Suprapubic skin (tissue), 4 donors: ENCODE measurements at regions not wholly inside any gene's neighbourhood (a gene's known extent, or its start where the extent isn't known, plus 50 kb on each side); places are given as distances from the start of the nearest gene placed in this dataset.

Experiments used
- DNase-seq, 2 donors: peaks; one replicate each; pipeline ENCODE4 v3.0.0-alpha.2; 2019; ENCODE audit warnings: low spot score in 2 of 2
- H3K27ac ChIP-seq: fragments of 200-600 bp; sonication (generic); one replicate; pipeline ENCODE4 v1.5.1; 2019
- H3K27me3 ChIP-seq: fragments of 200-600 bp; sonication (generic); one replicate; pipeline ENCODE4 v1.5.1; 2019
- H3K36me3 ChIP-seq: fragments of 200-600 bp; sonication (generic); one replicate; pipeline ENCODE4 v1.5.1; 2019
- H3K4me1 ChIP-seq: fragments of 200-600 bp; sonication (generic); one replicate; pipeline ENCODE4 v1.5.1; 2019
- H3K4me3 ChIP-seq: fragments of 200-600 bp; sonication (generic); one replicate; pipeline ENCODE4 v1.5.1; 2019; ENCODE audit warnings: mild to moderate bottlenecking
- H3K9me3 ChIP-seq: fragments of 200-600 bp; sonication (generic); one replicate; pipeline ENCODE4 v1.5.1; 2019
- EP300 ChIP-seq: sonication (generic); formaldehyde crosslinking; IDR thresholded peaks from one replicate; pipeline ENCODE4 v1.6.1; 2017; ENCODE audit warnings: antibody characterized with exemption
- POLR2A ChIP-seq, 2 donors: fragments of 450-650 bp; IDR thresholded peaks; one replicate each; pipeline ENCODE4 v1.6.1; 2017; ENCODE audit warnings: antibody characterized with exemption in 2 of 2, mild to moderate bottlenecking in 2 of 2, moderate library complexity in 2 of 2
- POLR2AphosphoS5 ChIP-seq, 3 donors: sonication (generic); formaldehyde crosslinking; IDR thresholded peaks; one replicate each; pipeline ENCODE4 v1.6.1; 2017; ENCODE audit warnings: antibody characterized with exemption in 3 of 3
- WGBS: methylation state at CpG from one replicate; pipeline ENCODE4 v1.1.5; 2018; 5-methylcytosine and 5-hydroxymethylcytosine counted together
- TF ChIP-seq, protein P1 (sequence below), 2 donors: fragments of 200-600 bp in 1 of 2; fragments of 450-650 bp in 1 of 2; sonication (generic) in 1 of 2; IDR thresholded peaks; one replicate each; pipeline ENCODE4 v1.5.1; 2016 to 2019; ENCODE audit warnings: antibody characterized with exemption in 2 of 2, mild to moderate bottlenecking in 1 of 2, moderate library complexity in 1 of 2

DNA sequence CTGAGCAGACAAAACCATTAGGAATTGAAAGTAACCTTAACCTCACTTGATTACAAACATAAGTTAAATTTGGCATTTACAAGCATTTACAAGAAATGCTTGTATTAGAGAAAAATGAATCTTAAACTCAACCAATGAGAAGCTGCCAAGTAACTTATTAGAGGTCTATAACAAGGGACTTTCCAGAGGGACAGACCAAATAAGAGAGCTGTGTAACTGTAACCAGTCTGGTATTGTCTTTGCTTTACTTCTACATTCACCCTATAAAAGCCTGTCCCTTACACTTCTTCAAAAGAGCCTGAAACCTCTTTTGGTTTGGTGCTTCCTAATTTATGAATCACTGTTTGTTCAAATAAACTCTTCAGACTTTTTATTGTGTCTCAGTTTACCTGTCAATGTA is 450.0 kb upstream of the FAR2 start:
- Histone ChIP-seq H3K4me3 (no peak overlapping the region), H3K4me1 (no peaks in the 10 kb centered on the region), H3K27ac (no peak overlapping the region), H3K36me3 (no peaks in the 10 kb centered on the region), H3K9me3 (no peaks in the 10 kb centered on the region), H3K27me3 (no peaks in the 10 kb centered on the region)
- no peak for TF ChIP-seq EP300
- no peak for TF ChIP-seq POLR2A (IDR thresholded peaks at IDR 0.05)
- TF ChIP-seq, protein P1, sequence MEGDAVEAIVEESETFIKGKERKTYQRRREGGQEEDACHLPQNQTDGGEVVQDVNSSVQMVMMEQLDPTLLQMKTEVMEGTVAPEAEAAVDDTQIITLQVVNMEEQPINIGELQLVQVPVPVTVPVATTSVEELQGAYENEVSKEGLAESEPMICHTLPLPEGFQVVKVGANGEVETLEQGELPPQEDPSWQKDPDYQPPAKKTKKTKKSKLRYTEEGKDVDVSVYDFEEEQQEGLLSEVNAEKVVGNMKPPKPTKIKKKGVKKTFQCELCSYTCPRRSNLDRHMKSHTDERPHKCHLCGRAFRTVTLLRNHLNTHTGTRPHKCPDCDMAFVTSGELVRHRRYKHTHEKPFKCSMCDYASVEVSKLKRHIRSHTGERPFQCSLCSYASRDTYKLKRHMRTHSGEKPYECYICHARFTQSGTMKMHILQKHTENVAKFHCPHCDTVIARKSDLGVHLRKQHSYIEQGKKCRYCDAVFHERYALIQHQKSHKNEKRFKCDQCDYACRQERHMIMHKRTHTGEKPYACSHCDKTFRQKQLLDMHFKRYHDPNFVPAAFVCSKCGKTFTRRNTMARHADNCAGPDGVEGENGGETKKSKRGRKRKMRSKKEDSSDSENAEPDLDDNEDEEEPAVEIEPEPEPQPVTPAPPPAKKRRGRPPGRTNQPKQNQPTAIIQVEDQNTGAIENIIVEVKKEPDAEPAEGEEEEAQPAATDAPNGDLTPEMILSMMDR (IDR thresholded peaks at IDR 0.05), result no peak
- no peak for TF ChIP-seq POLR2AphosphoS5 (IDR thresholded peaks at IDR 0.05)
- no peak for DNase-seq

GRCh38 chr12:28700161-28700560 is 448.9 kb upstream of the FAR2 start:
- Histone ChIP-seq H3K9me3 (no peaks in the 10 kb centered on the region), H3K4me3 (no peak overlapping the region), H3K36me3 (no peaks in the 10 kb centered on the region), H3K27ac (no peak overlapping the region), H3K4me1 (no peaks in the 10 kb centered on the region), H3K27me3 (no peaks in the 10 kb centered on the region)
- no peak for DNase-seq
- TF ChIP-seq, protein P1 (IDR thresholded peaks at IDR 0.05), result no peak
- TF ChIP-seq EP300 (no peak), POLR2A (IDR thresholded peaks at IDR 0.05) (no peak), POLR2AphosphoS5 (IDR thresholded peaks at IDR 0.05) (no peak)
- WGBS, result 87% methylated on average over 3 of the region's 3 CpGs

- Histone ChIP-seq H3K4me3 (no peak overlapping the region), H3K36me3 (no peaks in the 10 kb centered on the region), H3K9me3 (no peaks in the 10 kb centered on the region), H3K4me1 (no peaks in the 10 kb centered on the region), H3K27ac (no peak overlapping the region), H3K27me3 (no peaks in the 10 kb centered on the region)
- TF ChIP-seq POLR2A (IDR thresholded peaks at IDR 0.05), result no peak
- TF ChIP-seq, protein P1 (IDR thresholded peaks at IDR 0.05), result no peak
- no peak for TF ChIP-seq POLR2AphosphoS5 (IDR thresholded peaks at IDR 0.05)
- TF ChIP-seq EP300, result no peak
- no peak for DNase-seq
Measured at GRCh38 chr12:28704477-28705169, 444.5 kb upstream of the FAR2 start.

- DNase-seq, result peak in 1 of 2 donors; percentile 60
Measured at GRCh38 chr12:28708918-28709371, 440.1 kb upstream of the FAR2 start.

DNA sequence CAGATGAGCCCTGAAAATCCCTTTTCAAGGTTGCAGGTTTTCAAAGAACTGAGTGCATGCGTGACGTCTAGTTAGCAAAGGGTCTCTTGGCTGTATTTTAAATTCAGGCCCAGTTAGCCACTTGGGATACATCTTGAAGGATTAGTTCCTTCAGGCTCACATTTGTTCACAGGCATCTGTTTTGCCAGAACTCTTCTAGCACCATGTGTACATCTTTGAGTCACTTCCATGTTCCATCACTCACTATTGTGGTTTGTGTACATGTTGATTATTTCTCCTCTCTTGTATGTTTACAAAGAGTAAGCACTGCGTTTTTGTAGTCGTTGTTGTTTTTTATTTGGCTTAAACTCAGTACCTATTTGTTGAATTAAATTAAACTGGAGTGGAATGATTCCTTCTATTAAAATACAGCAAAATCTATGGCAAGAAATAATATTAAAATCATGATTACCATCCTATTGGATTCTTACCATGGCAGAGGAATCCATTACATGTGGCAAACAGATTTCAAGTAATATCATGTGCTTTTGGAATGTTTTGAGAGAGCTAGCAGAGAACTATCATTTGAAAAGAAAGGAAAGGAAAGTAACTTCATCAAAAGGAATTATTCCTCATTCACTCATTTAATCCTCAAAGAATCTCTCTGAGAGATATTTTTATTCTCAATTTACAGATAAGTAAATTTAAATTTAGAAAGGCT is 438.9 kb upstream of the FAR2 start:
- no peaks in the 10 kb centered on the region for H3K4me1 ChIP-seq
- H3K27ac ChIP-seq, result no peak overlapping the region
- 76% methylated on average over 4 of the region's 4 CpGs for WGBS
- no peaks in the 10 kb centered on the region for H3K36me3 ChIP-seq
- H3K4me3 ChIP-seq, result no peak overlapping the region
- TF ChIP-seq, protein P1 (IDR thresholded peaks at IDR 0.05), result no peak
- no peak for TF ChIP-seq POLR2AphosphoS5 (IDR thresholded peaks at IDR 0.05)
- TF ChIP-seq POLR2A (IDR thresholded peaks at IDR 0.05), result no peak
- TF ChIP-seq EP300, result no peak
- no peaks in the 10 kb centered on the region for H3K27me3 ChIP-seq
- no peaks in the 10 kb centered on the region for H3K9me3 ChIP-seq
- no peak for DNase-seq

More at GRCh38 chr12:28708918-28709371, 440.1 kb upstream of the FAR2 start:
- no peak overlapping the region for H3K4me3 ChIP-seq
- H3K27ac ChIP-seq, result no peak overlapping the region
- WGBS, result 43% methylated on average over 4 of the region's 4 CpGs
- TF ChIP-seq, protein P1 (IDR thresholded peaks at IDR 0.05), result no peak
- no peak for TF ChIP-seq POLR2A (IDR thresholded peaks at IDR 0.05)
- TF ChIP-seq POLR2AphosphoS5 (IDR thresholded peaks at IDR 0.05), result no peak
- TF ChIP-seq EP300, result no peak
- H3K27me3 ChIP-seq, result no peaks in the 10 kb centered on the region
- no peaks in the 10 kb centered on the region for H3K36me3 ChIP-seq
- no peaks in the 10 kb centered on the region for H3K4me1 ChIP-seq
- no peaks in the 10 kb centered on the region for H3K9me3 ChIP-seq
